ENCODE measurements at regions not wholly inside any gene's neighbourhood (a gene's known extent, or its start where the extent isn't known, plus 50 kb on each side); places are given as distances from the start of the nearest gene placed in this dataset.

GRCh38 chr4:124887739-124888138 lies 175.2 kb upstream of the ANKRD50 start:
- no peaks in the 10 kb centered on the region for H3K79me2 ChIP-seq (ENCODE audit: control insufficient read depth, insufficient read depth, low read length)
- no peaks in the 10 kb centered on the region for H3K9me1 ChIP-seq (replicated peaks; ENCODE audit: control insufficient read depth, extremely low read depth, insufficient read depth, low read length)
- no peak overlapping the region for H3K27ac ChIP-seq (ENCODE audit: insufficient read depth, low read depth, low read length)
- intact Hi-C loops (cut with micrococcal nuclease) (no loop called here), dilution Hi-C loops (cut with MboI; ENCODE audit: extremely low pct_ligation_motif_present, low sequenced_read_pairs) (no loop called here)
- no peak for TF ChIP-seq FOS (IDR thresholded peaks at IDR 0.05; ENCODE audit: borderline replicate concordance, insufficient read depth, low read length)
- no peak for TF ChIP-seq JUN (IDR thresholded peaks at IDR 0.05; ENCODE audit: borderline replicate concordance, insufficient read depth, insufficient read length, low read depth)
- no peaks in the 10 kb centered on the region for H3K36me3 ChIP-seq (ENCODE audit: control insufficient read depth in 2 of 2, extremely low read depth in 1 of 2, insufficient read depth in 2 of 2, low read length in 2 of 2)
- no peak for FAIRE-seq
- no peak overlapping the region for H3K9ac ChIP-seq (replicated peaks; ENCODE audit: extremely low read depth, insufficient read depth, low read length)
- POLR2A ChIA-PET = no interaction called here
- BruUV-seq (replicated peaks) = no TSS peak
- no peak for DNase-seq (ENCODE audit: low read depth, low spot score)
- H3K4me3 ChIP-seq (replicated peaks in 1 of 3; ENCODE audit: insufficient read depth in 1 of 3, low read depth in 1 of 3, low read length in 3 of 3) = no peak overlapping the region
- no peak overlapping the region for H2AFZ ChIP-seq (ENCODE audit: low read depth, low read length)
- H3K9me3 ChIP-seq (replicated peaks; ENCODE audit: control insufficient read depth, insufficient read depth, low read length) = no peaks in the 10 kb centered on the region
- H3K27me3 ChIP-seq (ENCODE audit: control insufficient read depth in 2 of 2, insufficient read depth in 2 of 2, low read length in 2 of 2) = no peaks in the 10 kb centered on the region
- CTCF ChIA-PET = no interaction called here
- no peak overlapping the region for H3K4me2 ChIP-seq (ENCODE audit: insufficient read depth, low read length)
- no peaks in the 10 kb centered on the region for H3K4me1 ChIP-seq (ENCODE audit: control insufficient read depth, extremely low read depth, insufficient read depth, low read length)
- H4K20me1 ChIP-seq (replicated peaks; ENCODE audit: control insufficient read depth, extremely low read depth, insufficient read depth, low read length) = no peaks in the 10 kb centered on the region

DNA sequence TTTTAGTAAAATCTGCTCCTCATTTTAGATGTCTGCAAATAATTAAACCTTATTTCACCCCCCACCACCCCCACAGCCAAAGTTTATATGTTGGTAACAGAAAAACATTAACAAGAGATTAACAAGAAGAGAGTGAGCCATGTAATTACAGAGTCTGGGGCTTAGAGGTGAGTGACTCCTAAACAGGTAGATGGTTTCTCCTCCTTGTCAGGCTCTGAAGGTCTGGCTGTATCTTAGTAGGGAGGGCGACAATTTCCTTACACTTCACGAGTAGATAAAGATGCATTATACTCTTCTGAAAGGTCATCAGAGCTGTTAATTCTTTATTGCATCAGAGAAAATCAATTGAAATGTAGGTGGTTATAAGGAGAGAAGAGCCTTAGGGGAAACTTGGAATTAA lies 171.8 kb upstream of the ANKRD50 start:
- Histone ChIP-seq H3K4me1 (ENCODE audit: control insufficient read depth, extremely low read depth, insufficient read depth, low read length) (no peaks in the 10 kb centered on the region), H2AFZ (ENCODE audit: low read depth, low read length) (no peak overlapping the region), H3K36me3 (ENCODE audit: control insufficient read depth in 2 of 2, extremely low read depth in 1 of 2, insufficient read depth in 2 of 2, low read length in 2 of 2) (no peaks in the 10 kb centered on the region), H3K4me3 (replicated peaks in 1 of 3; ENCODE audit: insufficient read depth in 1 of 3, low read depth in 1 of 3, low read length in 3 of 3) (no peak overlapping the region), H3K9ac (replicated peaks; ENCODE audit: extremely low read depth, insufficient read depth, low read length) (no peak overlapping the region), H4K20me1 (replicated peaks; ENCODE audit: control insufficient read depth, extremely low read depth, insufficient read depth, low read length) (no peaks in the 10 kb centered on the region), H3K9me3 (replicated peaks; ENCODE audit: control insufficient read depth, insufficient read depth, low read length) (no peaks in the 10 kb centered on the region), H3K27ac (ENCODE audit: insufficient read depth, low read depth, low read length) (no peak overlapping the region), H3K4me2 (ENCODE audit: insufficient read depth, low read length) (no peak overlapping the region), H3K9me1 (replicated peaks; ENCODE audit: control insufficient read depth, extremely low read depth, insufficient read depth, low read length) (no peaks in the 10 kb centered on the region), H3K27me3 (ENCODE audit: control insufficient read depth in 2 of 2, insufficient read depth in 2 of 2, low read length in 2 of 2) (no peaks in the 10 kb centered on the region), H3K79me2 (ENCODE audit: control insufficient read depth, insufficient read depth, low read length) (no peaks in the 10 kb centered on the region)
- TF ChIP-seq FOS (IDR thresholded peaks at IDR 0.05; ENCODE audit: borderline replicate concordance, insufficient read depth, low read length) = no peak
- no peak for TF ChIP-seq MAX (IDR thresholded peaks at IDR 0.05; ENCODE audit: insufficient read depth, insufficient read length)
- TF ChIP-seq POLR2AphosphoS5 (IDR thresholded peaks at IDR 0.05; ENCODE audit: insufficient read depth, low read depth, low read length) = no peak
- no peak for TF ChIP-seq GATA2 (IDR thresholded peaks at IDR 0.05; ENCODE audit: insufficient read depth, insufficient read length, low read depth, low read length)
- TF ChIP-seq MYC (IDR thresholded peaks at IDR 0.05; ENCODE audit: low read depth, low read length) = no peak
- TF ChIP-seq, protein P1, sequence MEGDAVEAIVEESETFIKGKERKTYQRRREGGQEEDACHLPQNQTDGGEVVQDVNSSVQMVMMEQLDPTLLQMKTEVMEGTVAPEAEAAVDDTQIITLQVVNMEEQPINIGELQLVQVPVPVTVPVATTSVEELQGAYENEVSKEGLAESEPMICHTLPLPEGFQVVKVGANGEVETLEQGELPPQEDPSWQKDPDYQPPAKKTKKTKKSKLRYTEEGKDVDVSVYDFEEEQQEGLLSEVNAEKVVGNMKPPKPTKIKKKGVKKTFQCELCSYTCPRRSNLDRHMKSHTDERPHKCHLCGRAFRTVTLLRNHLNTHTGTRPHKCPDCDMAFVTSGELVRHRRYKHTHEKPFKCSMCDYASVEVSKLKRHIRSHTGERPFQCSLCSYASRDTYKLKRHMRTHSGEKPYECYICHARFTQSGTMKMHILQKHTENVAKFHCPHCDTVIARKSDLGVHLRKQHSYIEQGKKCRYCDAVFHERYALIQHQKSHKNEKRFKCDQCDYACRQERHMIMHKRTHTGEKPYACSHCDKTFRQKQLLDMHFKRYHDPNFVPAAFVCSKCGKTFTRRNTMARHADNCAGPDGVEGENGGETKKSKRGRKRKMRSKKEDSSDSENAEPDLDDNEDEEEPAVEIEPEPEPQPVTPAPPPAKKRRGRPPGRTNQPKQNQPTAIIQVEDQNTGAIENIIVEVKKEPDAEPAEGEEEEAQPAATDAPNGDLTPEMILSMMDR (IDR thresholded peaks at IDR 0.05; ENCODE audit: extremely low read depth in 1 of 2, insufficient read depth in 1 of 2, low read depth in 1 of 2, low read length in 2 of 2) = no peak
- no peak for TF ChIP-seq EZH2 (IDR thresholded peaks at IDR 0.05; ENCODE audit: borderline replicate concordance, low read depth, low read length, severe bottlenecking)
- TF ChIP-seq POLR2A (IDR thresholded peaks at IDR 0.05; ENCODE audit: low read depth, low read length) = no peak
- no peak for TF ChIP-seq JUN (IDR thresholded peaks at IDR 0.05; ENCODE audit: borderline replicate concordance, insufficient read depth, insufficient read length, low read depth)
- intact Hi-C loops (cut with micrococcal nuclease) = no loop called here
- no peak for DNase-seq (ENCODE audit: low read depth, low spot score)
- dilution Hi-C loops (cut with MboI; ENCODE audit: extremely low pct_ligation_motif_present, low sequenced_read_pairs) = no loop called here
- FAIRE-seq = no peak
- BruUV-seq (replicated peaks) = no TSS peak
- CTCF ChIA-PET = interaction anchor here (1.6 kb wide), 1 partner anchor 102 kb away, joined by 3 read pairs; no protein-coding TSS in a partner anchor
- POLR2A ChIA-PET = no interaction called here
